GM18498 (cell line): ENCODE measurements at regions not wholly inside any gene's neighbourhood (a gene's known extent, or its start where the extent isn't known, plus 50 kb on each side); places are given as distances from the start of the nearest gene placed in this dataset.

Source experiments
- ATAC-seq: cut with Tn5 transposase; IDR thresholded peaks from one replicate; pipeline ENCODE4 v1.9.1; 2021; ENCODE audit warnings: mild to moderate bottlenecking, moderate library complexity; ENCODE audit not compliant: unreplicated experiment

GRCh38 chr9:106684940-106685695 is 177.8 kb upstream of the ZNF462 start:
- ATAC-seq = no peak

- ATAC-seq = no peak
Measured at GRCh38 chr9:106689089-106689488, 173.9 kb upstream of the ZNF462 start.

GRCh38 chr9:106691627-106692026 is 171.3 kb upstream of the ZNF462 start:
- ATAC-seq = no peak

- ATAC-seq = no peak
Measured at GRCh38 chr9:106693558-106693957, 169.4 kb upstream of the ZNF462 start.

- ATAC-seq = no peak
Measured at GRCh38 chr9:106696804-106697203, 166.2 kb upstream of the ZNF462 start.

DNA sequence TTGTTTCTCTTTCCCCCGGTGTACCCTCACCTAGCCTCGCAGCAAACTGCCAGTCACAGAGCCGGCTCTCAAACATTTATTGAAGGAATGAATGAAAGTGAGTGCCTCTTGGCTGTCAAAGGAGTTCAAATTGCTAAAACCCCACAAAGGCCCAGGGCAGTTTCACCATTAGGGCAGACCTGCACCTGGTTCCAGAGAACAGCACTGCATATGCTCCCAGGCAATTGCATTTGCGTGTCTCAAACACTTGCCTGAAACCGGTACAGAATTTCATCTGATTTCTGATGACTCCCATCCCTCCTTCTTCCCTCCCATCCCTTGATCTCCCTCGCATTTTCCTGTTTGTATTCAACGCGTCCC is 165.6 kb upstream of the ZNF462 start:
- no peak for ATAC-seq

GRCh38 chr9:106697750-106698502 is 165.0 kb upstream of the ZNF462 start:
- ATAC-seq = no peak

GRCh38 chr9:106700676-106701075 is 162.3 kb upstream of the ZNF462 start:
- no peak for ATAC-seq

- no peak for ATAC-seq
Measured at GRCh38 chr9:106701611-106702010, 161.4 kb upstream of the ZNF462 start.

DNA sequence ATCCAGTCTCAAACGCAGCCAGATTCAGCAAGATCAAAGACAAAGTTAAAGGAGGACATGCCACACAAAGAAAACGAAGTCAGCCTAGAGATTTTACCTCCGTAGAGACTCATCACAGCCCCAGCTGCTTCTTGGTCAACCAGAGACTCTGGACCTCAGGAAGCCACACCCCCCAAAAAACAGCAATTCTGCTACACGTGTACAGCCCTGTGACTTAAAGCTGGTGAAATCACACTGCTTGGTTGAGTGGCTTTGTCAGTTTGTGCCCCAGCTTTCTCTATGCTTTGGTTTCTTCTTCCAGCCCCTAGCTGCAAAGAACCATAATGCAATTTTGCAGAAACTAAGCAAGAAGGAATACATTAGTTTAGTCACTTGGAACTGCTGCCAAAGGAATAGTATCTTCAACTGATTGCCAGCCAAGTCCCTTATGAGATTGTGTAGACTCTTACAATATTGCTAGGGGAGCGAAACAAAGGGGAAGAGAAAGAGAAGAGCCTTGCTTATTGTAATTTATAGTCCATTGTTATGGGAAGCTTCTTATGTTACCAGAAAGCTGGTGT is 158.8 kb upstream of the ZNF462 start:
- ATAC-seq = no peak

- no peak for ATAC-seq
Measured at GRCh38 chr9:106707291-106707690, 155.7 kb upstream of the ZNF462 start.

GRCh38 chr9:106707738-106708474 is 155.1 kb upstream of the ZNF462 start:
- no peak for ATAC-seq

DNA sequence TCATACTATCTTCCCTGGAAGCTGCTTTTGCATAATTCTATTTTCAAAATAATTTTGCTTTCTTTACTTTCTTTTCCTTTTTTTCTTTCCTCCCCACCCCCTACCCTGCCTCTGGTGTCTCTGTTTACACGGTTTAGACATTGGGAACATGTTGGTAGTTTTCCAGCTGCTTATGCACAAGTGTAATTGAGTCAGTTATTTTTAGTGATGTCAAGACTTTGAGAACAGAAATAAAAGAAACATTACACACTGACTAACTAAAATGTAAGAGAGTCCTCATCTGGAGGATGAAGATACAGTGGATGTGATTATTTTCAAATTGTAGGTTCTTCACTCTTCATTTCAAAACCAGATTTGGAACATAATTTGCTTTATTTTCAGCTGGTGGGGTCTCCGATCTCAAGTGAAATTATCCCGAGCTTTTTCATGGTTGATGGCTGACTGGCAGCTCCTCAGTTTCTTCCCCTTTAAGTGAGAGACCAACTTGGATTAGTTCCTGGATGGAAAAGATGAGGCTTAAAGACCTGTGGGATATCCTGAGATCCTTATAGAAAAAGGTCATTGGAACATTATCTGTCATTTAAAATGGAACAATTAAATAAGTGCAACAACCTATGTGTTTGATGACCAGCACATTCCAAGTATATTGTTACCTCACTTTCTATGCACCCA is 154.4 kb upstream of the ZNF462 start:
- ATAC-seq = no peak

DNA sequence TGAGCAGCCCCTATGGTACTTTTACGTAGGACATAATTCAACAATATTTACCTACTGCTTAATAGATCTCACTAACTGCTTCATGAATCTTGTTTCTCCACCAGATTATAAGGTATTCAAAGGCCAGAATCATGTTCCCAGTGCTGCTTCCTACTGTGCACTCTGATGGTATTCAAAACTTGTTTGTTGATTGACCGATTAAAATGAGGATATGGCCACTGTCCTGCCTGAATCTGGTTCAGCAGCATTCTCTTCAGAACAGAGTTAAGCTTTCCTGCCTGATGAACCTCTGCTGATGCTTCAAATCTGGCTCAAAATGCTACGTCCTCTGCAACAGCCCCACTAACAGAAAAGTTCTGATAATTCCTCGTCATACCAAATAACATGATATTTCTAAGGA is 150.7 kb upstream of the ZNF462 start:
- no peak for ATAC-seq

DNA sequence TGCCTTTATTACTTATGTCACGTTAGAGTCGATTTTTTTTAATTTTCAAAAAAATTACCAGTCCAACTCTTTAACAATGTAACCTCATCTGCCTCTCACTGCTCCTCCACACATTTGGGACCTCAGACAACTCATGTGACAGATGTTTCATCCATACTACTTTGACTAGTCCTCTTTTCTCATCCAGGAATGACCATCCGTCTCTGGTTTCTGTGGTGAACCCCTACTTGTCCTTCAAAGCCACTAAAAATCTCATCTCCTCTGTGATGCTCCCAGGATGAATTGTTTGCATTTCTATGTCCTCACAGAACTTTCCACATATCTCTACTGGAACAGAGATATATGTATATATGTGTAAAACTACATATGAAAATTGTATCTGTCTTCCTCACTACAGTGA is 149.8 kb upstream of the ZNF462 start:
- ATAC-seq = no peak

- no peak for ATAC-seq
Measured at GRCh38 chr9:106716820-106717219, 146.1 kb upstream of the ZNF462 start.

- no peak for ATAC-seq
Measured at GRCh38 chr9:106717686-106718085, 145.3 kb upstream of the ZNF462 start.

- ATAC-seq = no peak
Measured at GRCh38 chr9:106718936-106719335, 144.0 kb upstream of the ZNF462 start.

GRCh38 chr9:106722051-106722753 is 140.8 kb upstream of the ZNF462 start:
- no peak for ATAC-seq

GRCh38 chr9:106723926-106724325 is 139.0 kb upstream of the ZNF462 start:
- no peak for ATAC-seq
